ENCODE measurements at regions not wholly inside any gene's neighbourhood (a gene's known extent, or its start where the extent isn't known, plus 50 kb on each side); places are given as distances from the start of the nearest gene placed in this dataset.

- intact Hi-C loops (cut with DNase I), result no loop called here
- Histone ChIP-seq H3K36me3 (no peaks in the 10 kb centered on the region), H3K4me1 (no peaks in the 10 kb centered on the region), H3K9me3 (no peaks in the 10 kb centered on the region), H3K27ac (no peak overlapping the region), H3K27me3 (no peaks in the 10 kb centered on the region), H3K4me3 (no peak overlapping the region)
- ATAC-seq (no peak), DNase-seq (no peak)
- TF ChIP-seq, protein P1, sequence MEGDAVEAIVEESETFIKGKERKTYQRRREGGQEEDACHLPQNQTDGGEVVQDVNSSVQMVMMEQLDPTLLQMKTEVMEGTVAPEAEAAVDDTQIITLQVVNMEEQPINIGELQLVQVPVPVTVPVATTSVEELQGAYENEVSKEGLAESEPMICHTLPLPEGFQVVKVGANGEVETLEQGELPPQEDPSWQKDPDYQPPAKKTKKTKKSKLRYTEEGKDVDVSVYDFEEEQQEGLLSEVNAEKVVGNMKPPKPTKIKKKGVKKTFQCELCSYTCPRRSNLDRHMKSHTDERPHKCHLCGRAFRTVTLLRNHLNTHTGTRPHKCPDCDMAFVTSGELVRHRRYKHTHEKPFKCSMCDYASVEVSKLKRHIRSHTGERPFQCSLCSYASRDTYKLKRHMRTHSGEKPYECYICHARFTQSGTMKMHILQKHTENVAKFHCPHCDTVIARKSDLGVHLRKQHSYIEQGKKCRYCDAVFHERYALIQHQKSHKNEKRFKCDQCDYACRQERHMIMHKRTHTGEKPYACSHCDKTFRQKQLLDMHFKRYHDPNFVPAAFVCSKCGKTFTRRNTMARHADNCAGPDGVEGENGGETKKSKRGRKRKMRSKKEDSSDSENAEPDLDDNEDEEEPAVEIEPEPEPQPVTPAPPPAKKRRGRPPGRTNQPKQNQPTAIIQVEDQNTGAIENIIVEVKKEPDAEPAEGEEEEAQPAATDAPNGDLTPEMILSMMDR (IDR thresholded peaks at IDR 0.05), result no peak
These were observed 629.1 kb upstream of the ADARB2 start for GRCh38 chr10:2366264-2366931.

- intact Hi-C loops (cut with DNase I), result no loop called here
- Histone ChIP-seq H3K4me1 (no peaks in the 10 kb centered on the region), H3K4me3 (no peak overlapping the region), H3K36me3 (no peaks in the 10 kb centered on the region), H3K27me3 (no peaks in the 10 kb centered on the region), H3K27ac (no peak overlapping the region), H3K9me3 (no peaks in the 10 kb centered on the region)
- no peak for DNase-seq
- ATAC-seq, result no peak
- TF ChIP-seq, protein P1 (IDR thresholded peaks at IDR 0.05), result no peak
These were observed 625.0 kb upstream of the ADARB2 start for GRCh38 chr10:2362331-2362730.

DNA sequence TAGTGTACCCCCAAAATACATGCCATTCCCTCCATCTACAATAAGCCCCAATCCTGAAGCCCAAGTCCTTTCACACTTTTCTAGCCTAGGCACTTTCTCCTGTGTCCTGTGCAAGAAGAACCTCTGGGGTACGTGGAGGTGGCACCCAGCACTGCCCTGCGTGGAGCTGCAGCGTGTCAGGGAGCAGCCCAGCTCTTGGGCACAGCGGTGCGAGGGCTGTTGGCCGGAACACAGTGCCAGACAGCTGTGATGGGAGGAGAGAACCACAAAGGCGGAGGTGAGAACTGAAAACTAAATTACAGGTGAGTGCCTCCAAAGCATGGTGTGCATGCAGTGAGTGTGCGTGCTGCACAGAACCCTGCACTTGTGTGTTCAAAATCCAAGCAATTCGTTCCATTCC, 621.3 kb upstream of the ADARB2 start:
- no peaks in the 10 kb centered on the region for H3K4me1 ChIP-seq
- no peak overlapping the region for H3K27ac ChIP-seq
- DNase-seq (no peak), ATAC-seq (no peak)
- intact Hi-C loops (cut with DNase I), result no loop called here
- no peaks in the 10 kb centered on the region for H3K9me3 ChIP-seq
- TF ChIP-seq, protein P1 (IDR thresholded peaks at IDR 0.05), result no peak
- H3K4me3 ChIP-seq, result no peak overlapping the region
- no peaks in the 10 kb centered on the region for H3K36me3 ChIP-seq
- H3K27me3 ChIP-seq, result no peaks in the 10 kb centered on the region

DNA sequence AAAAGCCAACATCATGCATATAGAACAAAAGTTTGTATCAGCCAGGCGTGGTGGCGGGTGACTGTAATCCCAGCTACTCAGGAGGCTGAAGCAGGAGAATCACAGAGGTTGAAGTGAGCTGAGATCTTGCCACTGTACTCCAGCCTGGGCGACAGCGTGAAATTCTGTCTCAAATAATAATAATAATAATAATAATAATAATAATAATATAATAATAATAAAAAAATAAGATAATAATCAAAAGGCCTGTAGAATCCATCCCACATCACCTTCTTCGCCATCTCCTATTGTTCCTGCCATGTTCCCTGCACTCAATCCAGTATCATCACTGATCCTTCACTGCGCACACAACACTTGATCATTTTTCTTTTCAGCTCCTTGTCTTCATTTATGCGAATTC, 619.3 kb upstream of the ADARB2 start:
- TF ChIP-seq, protein P1 (IDR thresholded peaks at IDR 0.05), result no peak
- Histone ChIP-seq H3K9me3 (no peaks in the 10 kb centered on the region), H3K27ac (no peak overlapping the region), H3K27me3 (no peaks in the 10 kb centered on the region), H3K36me3 (no peaks in the 10 kb centered on the region), H3K4me1 (no peaks in the 10 kb centered on the region), H3K4me3 (no peak overlapping the region)
- ATAC-seq, result no peak
- intact Hi-C loops (cut with DNase I), result no loop called here
- no peak for DNase-seq

- Histone ChIP-seq H3K9me3 (no peaks in the 10 kb centered on the region), H3K27me3 (no peaks in the 10 kb centered on the region), H3K4me1 (no peaks in the 10 kb centered on the region), H3K4me3 (no peak overlapping the region), H3K36me3 (no peaks in the 10 kb centered on the region), H3K27ac (no peak overlapping the region)
- ATAC-seq (no peak), DNase-seq (no peak)
- TF ChIP-seq, protein P1 (IDR thresholded peaks at IDR 0.05), result no peak
- intact Hi-C loops (cut with DNase I), result no loop called here
These were observed 614.2 kb upstream of the ADARB2 start for GRCh38 chr10:2351566-2351965.

GRCh38 chr10:2342206-2342605, 604.9 kb upstream of the ADARB2 start:
- no peak for DNase-seq
- no peak for ATAC-seq
- TF ChIP-seq, protein P1 (IDR thresholded peaks at IDR 0.05), result no peak
- no peaks in the 10 kb centered on the region for H3K4me1 ChIP-seq
- no peaks in the 10 kb centered on the region for H3K9me3 ChIP-seq
- intact Hi-C loops (cut with DNase I), result no loop called here
- no peak overlapping the region for H3K4me3 ChIP-seq
- H3K36me3 ChIP-seq, result no peaks in the 10 kb centered on the region
- no peak overlapping the region for H3K27ac ChIP-seq
- no peaks in the 10 kb centered on the region for H3K27me3 ChIP-seq

Measured in upper lobe of right lung (tissue), 1 donor.